GM12878 (cell line): ENCODE measurements at regions not wholly inside any gene's neighbourhood (a gene's known extent, or its start where the extent isn't known, plus 50 kb on each side); places are given as distances from the start of the nearest gene placed in this dataset.

ENCODE experiments used
- ATAC-seq: fragments of 200-7000 bp; cut with Tn5 transposase; 3 replicates; pipeline ENCODE4 v1.9.1; 2020; ENCODE audit warnings: mild to moderate bottlenecking, moderate library complexity
- BruUV-seq: library from RNA; stranded (reverse); fragments of 400-500 nt; replicated peaks from 2 replicates; lab custom pipeline; 2021; lab: Mats Ljungman, UMichigan
- CTCF ChIA-PET: fragments of 300-600 bp; sonication (Branson Sonifier 250); formaldehyde crosslinking; extraction: SDS; loops from one replicate; lab custom pipeline; 2021; ENCODE audit warnings: inconsistent platforms; lab: Yijun Ruan, JAX
- POLR2A ChIA-PET: fragments of 350-600 bp; formaldehyde crosslinking; extraction: SDS; loops from one replicate; lab custom pipeline; 2021; ENCODE audit warnings: inconsistent platforms; lab: Charles Lee
- RAD21 ChIA-PET: fragments of 300-600 bp; sonication (Branson Sonifier 250); formaldehyde crosslinking; loops from one replicate; lab custom pipeline; 2023; ENCODE audit warnings: antibody characterized with exemption; ENCODE audit not compliant: unreplicated experiment; lab: Charles Lee
- SMC1A ChIA-PET: fragments of 300-600 bp; sonication (Branson Sonifier 250); formaldehyde crosslinking; loops from one replicate; lab custom pipeline; 2023; ENCODE audit not compliant: unreplicated experiment, uncharacterized antibody; lab: Charles Lee
- DNase-seq: peaks from one replicate; pipeline ENCODE4 v3.0.0-alpha.2; 2011; ENCODE audit warnings: low read depth, low spot score
- FAIRE-seq: peaks from 3 replicates; lab custom pipeline; 2011; peaks lifted over from hg19 to GRCh38; lab: Jason Lieb, UNC
- H2AFZ ChIP-seq: 2 replicates; pipeline ENCODE4 v1.6.0; 2011; ENCODE audit warnings: low read depth, low read length, control low read depth; ENCODE audit not compliant: control insufficient read depth
- H3K27ac ChIP-seq: 2 replicates; pipeline ENCODE4 v1.5.1; 2011; ENCODE audit warnings: control low read depth; ENCODE audit not compliant: control insufficient read depth, insufficient read depth
- H3K27me3 ChIP-seq, 2 experiments: replicated peaks in 1 of 2; 2 replicates each; pipeline versions ENCODE4 v1.6.0 to v1.6.1; 2011; ENCODE audit warnings: low read length in 1 of 2; ENCODE audit not compliant: control insufficient read depth in 2 of 2, insufficient read depth in 2 of 2
- H3K36me3 ChIP-seq, 2 experiments: 2 replicates each; pipeline ENCODE4 v1.5.1; 2011; ENCODE audit warnings: low read length in 1 of 2; ENCODE audit not compliant: control insufficient read depth in 2 of 2, insufficient read depth in 2 of 2
- H3K4me1 ChIP-seq: 2 replicates; pipeline ENCODE4 v1.6.1; 2011; ENCODE audit warnings: mild to moderate bottlenecking, low read length, moderate library complexity, mixed read lengths; ENCODE audit not compliant: control insufficient read depth, insufficient read depth
- H3K4me2 ChIP-seq: 2 replicates; pipeline ENCODE4 v1.6.0; 2011; ENCODE audit warnings: control low read depth; ENCODE audit not compliant: control insufficient read depth, insufficient read depth
- H3K4me3 ChIP-seq: fragments of 200-600 bp; sonication (generic); 2 replicates; pipeline ENCODE4 v1.5.1; 2016
- H3K79me2 ChIP-seq: 2 replicates; pipeline ENCODE4 v1.6.0; 2011; ENCODE audit warnings: low read length; ENCODE audit not compliant: control insufficient read depth, insufficient read depth
- H3K9ac ChIP-seq: 2 replicates; pipeline ENCODE4 v1.8.0; 2011; ENCODE audit warnings: low read length, control low read depth, mixed read lengths; ENCODE audit not compliant: control insufficient read depth, insufficient read depth
- H3K9me3 ChIP-seq: replicated peaks from 3 replicates; pipeline ENCODE4 v1.5.1; 2011; ENCODE audit warnings: mild to moderate bottlenecking, low read length; ENCODE audit not compliant: control insufficient read depth, insufficient read depth
- H4K20me1 ChIP-seq: 2 replicates; pipeline ENCODE4 v1.6.0; 2011; ENCODE audit not compliant: control insufficient read depth, insufficient read depth
- ATF3 ChIP-seq: IDR thresholded peaks from 2 replicates; pipeline ENCODE4 v1.6.1; 2011; ENCODE audit warnings: low read depth, mild to moderate bottlenecking, low read length, moderate library complexity, borderline replicate concordance; ENCODE audit errors: extremely low read depth
- GATAD2B ChIP-seq: fragments of 450-650 bp; conservative IDR thresholded peaks from 2 replicates; pipeline ENCODE4 v1.6.1; 2017; ENCODE audit warnings: low read depth, mild to moderate bottlenecking, moderate library complexity
- WGBS: methylation state at CpG from one replicate; pipeline ENCODE4 v1.1.6; 2016; ENCODE audit warnings: low lambda C conversion rate; ENCODE audit not compliant: insufficient replicate concordance, insufficient coverage; ENCODE audit errors: missing lambda C conversion rate; 5-methylcytosine and 5-hydroxymethylcytosine counted together
- in situ Hi-C: fragments of 300-500 bp; cut with MboI; formaldehyde crosslinking; loops from 9 replicates; pipeline ENCODE4 v1.14.3; 2018; ENCODE audit warnings: mixed read lengths
- intact Hi-C: fragments of 100-400 bp; cut with micrococcal nuclease; formaldehyde crosslinking; loops from one replicate; pipeline ENCODE4 v1.14.2; 2022; ENCODE audit not compliant: unreplicated experiment
- TF ChIP-seq, protein P1 (sequence below): fragments of 450-650 bp; IDR thresholded peaks from 2 replicates; pipeline ENCODE4 v1.6.1; 2017; ENCODE audit warnings: mild to moderate bottlenecking, moderate library complexity

DNA sequence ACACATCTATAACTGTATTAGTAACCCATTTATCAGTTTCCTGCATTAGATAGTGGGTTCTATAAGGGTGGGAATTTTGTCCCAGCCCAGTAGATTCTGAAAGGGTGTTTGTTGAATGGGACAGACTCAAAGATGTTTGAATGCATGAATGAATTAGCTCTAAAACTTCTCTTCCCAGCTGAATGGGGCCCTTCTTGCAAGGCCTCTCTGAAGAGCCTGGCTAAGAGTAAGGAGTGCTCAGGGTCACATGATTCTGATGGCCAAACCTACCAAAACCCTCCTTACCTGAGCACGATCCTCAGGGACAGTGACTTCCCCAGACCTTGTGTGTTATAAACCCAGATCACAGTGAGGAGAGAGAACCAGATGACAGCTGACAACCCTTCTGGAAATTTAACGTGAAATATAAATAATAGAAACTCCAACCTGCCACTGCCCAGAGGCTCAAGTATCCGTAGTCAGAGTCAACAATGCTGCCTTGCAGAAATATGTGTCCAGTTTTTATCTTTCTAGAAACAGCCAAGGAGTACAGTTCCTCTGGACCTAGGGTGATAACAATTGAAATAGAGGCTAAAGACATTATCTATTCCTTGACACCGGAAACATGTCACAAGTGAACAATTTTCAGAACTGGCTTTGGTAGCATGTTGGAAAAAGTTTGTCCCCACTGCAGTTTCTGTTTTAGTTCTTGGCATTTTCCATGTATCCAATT, 268.9 kb upstream of the MAF start:
- H3K4me1 ChIP-seq: no peaks in the 10 kb centered on the region
- DNase-seq: no peak
- no peaks in the 10 kb centered on the region for H4K20me1 ChIP-seq
- no peak for ATAC-seq
- ChIA-PET SMC1A (interaction anchor here (1.1 kb wide), 1 partner anchor 15 kb away, joined by 3 read pairs; no protein-coding TSS in a partner anchor), POLR2A (no interaction called here), RAD21 (no interaction called here), CTCF (no interaction called here)
- no peaks in the 10 kb centered on the region for H3K79me2 ChIP-seq
- no peaks in the 10 kb centered on the region for H3K36me3 ChIP-seq
- TF ChIP-seq ATF3 (no peak), GATAD2B (no peak)
- TF ChIP-seq, protein P1, sequence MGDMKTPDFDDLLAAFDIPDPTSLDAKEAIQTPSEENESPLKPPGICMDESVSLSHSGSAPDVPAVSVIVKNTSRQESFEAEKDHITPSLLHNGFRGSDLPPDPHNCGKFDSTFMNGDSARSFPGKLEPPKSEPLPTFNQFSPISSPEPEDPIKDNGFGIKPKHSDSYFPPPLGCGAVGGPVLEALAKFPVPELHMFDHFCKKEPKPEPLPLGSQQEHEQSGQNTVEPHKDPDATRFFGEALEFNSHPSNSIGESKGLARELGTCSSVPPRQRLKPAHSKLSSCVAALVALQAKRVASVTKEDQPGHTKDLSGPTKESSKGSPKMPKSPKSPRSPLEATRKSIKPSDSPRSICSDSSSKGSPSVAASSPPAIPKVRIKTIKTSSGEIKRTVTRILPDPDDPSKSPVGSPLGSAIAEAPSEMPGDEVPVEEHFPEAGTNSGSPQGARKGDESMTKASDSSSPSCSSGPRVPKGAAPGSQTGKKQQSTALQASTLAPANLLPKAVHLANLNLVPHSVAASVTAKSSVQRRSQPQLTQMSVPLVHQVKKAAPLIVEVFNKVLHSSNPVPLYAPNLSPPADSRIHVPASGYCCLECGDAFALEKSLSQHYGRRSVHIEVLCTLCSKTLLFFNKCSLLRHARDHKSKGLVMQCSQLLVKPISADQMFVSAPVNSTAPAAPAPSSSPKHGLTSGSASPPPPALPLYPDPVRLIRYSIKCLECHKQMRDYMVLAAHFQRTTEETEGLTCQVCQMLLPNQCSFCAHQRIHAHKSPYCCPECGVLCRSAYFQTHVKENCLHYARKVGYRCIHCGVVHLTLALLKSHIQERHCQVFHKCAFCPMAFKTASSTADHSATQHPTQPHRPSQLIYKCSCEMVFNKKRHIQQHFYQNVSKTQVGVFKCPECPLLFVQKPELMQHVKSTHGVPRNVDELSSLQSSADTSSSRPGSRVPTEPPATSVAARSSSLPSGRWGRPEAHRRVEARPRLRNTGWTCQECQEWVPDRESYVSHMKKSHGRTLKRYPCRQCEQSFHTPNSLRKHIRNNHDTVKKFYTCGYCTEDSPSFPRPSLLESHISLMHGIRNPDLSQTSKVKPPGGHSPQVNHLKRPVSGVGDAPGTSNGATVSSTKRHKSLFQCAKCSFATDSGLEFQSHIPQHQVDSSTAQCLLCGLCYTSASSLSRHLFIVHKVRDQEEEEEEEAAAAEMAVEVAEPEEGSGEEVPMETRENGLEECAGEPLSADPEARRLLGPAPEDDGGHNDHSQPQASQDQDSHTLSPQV: no peak
- H3K4me3 ChIP-seq: no peak overlapping the region
- in situ Hi-C loops (no loop called here), intact Hi-C loops (no loop called here)
- FAIRE-seq: no peak
- 41% methylated on average over 4 of the region's 4 CpGs for WGBS
- H3K27ac ChIP-seq: no peak overlapping the region
- H2AFZ ChIP-seq: no peak overlapping the region
- H3K9me3 ChIP-seq: no peaks in the 10 kb centered on the region; the same call in 2 of the 3 replicates
- no peaks in the 10 kb centered on the region for H3K27me3 ChIP-seq
- no TSS peak for BruUV-seq
- H3K9ac ChIP-seq: no peak overlapping the region
- no peak overlapping the region for H3K4me2 ChIP-seq
